ENCODE measurements at regions not wholly inside any gene's neighbourhood (a gene's known extent, or its start where the extent isn't known, plus 50 kb on each side); places are given as distances from the start of the nearest gene placed in this dataset.

DNA sequence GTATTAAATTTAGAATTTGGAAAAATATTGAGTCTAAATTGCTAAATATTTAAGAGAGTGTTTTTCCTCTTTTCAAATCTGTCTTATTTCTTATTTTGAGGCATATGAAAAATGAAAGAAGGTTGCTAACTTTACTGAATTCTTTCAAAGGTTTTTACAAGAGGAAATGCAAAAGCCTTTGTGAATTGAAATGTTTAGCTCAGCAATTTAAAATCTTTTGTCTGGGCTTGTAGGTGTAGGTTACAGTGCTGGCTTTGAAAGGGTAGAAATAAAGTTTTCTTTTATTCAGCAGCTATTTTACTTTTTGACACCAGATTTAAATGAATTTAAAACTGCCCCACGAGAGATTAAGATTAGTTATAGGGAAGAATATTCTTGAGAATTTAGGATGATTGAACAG lies 192.0 kb downstream of the CDH7 start:
- Histone ChIP-seq H3K9ac (ENCODE audit: insufficient read depth in 1 of 2, low read length in 2 of 2) (no peak overlapping the region), H3K4me1 (ENCODE audit: control insufficient read depth in 5 of 5, insufficient read depth in 5 of 5, low read length in 5 of 5) (no peaks in the 10 kb centered on the region), H3K27ac (ENCODE audit: low read depth in 1 of 2, low read length in 1 of 2) (no peak overlapping the region), H3K9me3 (ENCODE audit: control insufficient read depth in 4 of 4, insufficient read depth in 3 of 4, low read length in 3 of 4) (no peaks in the 10 kb centered on the region), H3K27me3 (ENCODE audit: control insufficient read depth in 3 of 3, insufficient read depth in 3 of 3, low read length in 2 of 3) (no peaks in the 10 kb centered on the region), H3K36me3 (ENCODE audit: control insufficient read depth in 4 of 4, insufficient read depth in 4 of 4, low read length in 4 of 4) (no peaks in the 10 kb centered on the region), H3K4me3 (no peak overlapping the region)
- DNase-seq (no peak), ATAC-seq (ENCODE audit: insufficient read depth, low FRiP score) (no peak)
- 69 to 79% methylated on average over 1 of the region's 1 CpG for WGBS, 2 donors
- TF ChIP-seq, protein P1, sequence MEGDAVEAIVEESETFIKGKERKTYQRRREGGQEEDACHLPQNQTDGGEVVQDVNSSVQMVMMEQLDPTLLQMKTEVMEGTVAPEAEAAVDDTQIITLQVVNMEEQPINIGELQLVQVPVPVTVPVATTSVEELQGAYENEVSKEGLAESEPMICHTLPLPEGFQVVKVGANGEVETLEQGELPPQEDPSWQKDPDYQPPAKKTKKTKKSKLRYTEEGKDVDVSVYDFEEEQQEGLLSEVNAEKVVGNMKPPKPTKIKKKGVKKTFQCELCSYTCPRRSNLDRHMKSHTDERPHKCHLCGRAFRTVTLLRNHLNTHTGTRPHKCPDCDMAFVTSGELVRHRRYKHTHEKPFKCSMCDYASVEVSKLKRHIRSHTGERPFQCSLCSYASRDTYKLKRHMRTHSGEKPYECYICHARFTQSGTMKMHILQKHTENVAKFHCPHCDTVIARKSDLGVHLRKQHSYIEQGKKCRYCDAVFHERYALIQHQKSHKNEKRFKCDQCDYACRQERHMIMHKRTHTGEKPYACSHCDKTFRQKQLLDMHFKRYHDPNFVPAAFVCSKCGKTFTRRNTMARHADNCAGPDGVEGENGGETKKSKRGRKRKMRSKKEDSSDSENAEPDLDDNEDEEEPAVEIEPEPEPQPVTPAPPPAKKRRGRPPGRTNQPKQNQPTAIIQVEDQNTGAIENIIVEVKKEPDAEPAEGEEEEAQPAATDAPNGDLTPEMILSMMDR (IDR thresholded peaks at IDR 0.05; ENCODE audit: control extremely low read depth, extremely low read depth) = no peak

DNA sequence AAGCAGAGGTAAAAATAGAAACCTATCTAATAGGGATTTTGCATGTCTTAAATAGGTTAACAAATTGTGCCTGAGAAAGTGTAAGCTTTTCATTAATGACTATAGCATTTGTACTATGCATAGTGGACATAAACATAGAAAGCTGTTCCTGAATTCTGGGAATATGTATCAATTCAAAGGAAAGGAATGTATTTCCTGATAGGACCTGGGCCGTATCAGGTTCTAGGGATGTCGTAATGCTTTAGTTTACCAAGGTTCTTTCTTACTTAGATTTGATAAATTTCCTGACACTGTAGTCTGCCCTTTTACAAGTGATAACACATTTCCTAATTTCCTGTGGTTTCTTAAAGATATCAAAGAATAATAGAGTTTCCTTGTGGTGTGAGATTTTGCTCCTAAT lies 191.3 kb downstream of the CDH7 start:
- no peaks in the 10 kb centered on the region for H3K27me3 ChIP-seq (ENCODE audit: control insufficient read depth in 3 of 3, insufficient read depth in 3 of 3, low read length in 2 of 3)
- H3K9me3 ChIP-seq (ENCODE audit: control insufficient read depth in 4 of 4, insufficient read depth in 3 of 4, low read length in 3 of 4) = no peaks in the 10 kb centered on the region
- no peaks in the 10 kb centered on the region for H3K36me3 ChIP-seq (ENCODE audit: control insufficient read depth in 4 of 4, insufficient read depth in 4 of 4, low read length in 4 of 4)
- ATAC-seq (ENCODE audit: insufficient read depth, low FRiP score) (no peak), DNase-seq (no peak)
- H3K27ac ChIP-seq (ENCODE audit: low read depth in 1 of 2, low read length in 1 of 2) = no peak overlapping the region
- H3K4me1 ChIP-seq (ENCODE audit: control insufficient read depth in 5 of 5, insufficient read depth in 5 of 5, low read length in 5 of 5) = no peaks in the 10 kb centered on the region
- WGBS, 2 donors = 40 to 56% methylated on average over 2 of the region's 2 CpGs
- H3K4me3 ChIP-seq = no peak overlapping the region
- TF ChIP-seq, protein P1 (IDR thresholded peaks at IDR 0.05; ENCODE audit: control extremely low read depth, extremely low read depth) = no peak
- no peak overlapping the region for H3K9ac ChIP-seq (ENCODE audit: insufficient read depth in 1 of 2, low read length in 2 of 2)

DNA sequence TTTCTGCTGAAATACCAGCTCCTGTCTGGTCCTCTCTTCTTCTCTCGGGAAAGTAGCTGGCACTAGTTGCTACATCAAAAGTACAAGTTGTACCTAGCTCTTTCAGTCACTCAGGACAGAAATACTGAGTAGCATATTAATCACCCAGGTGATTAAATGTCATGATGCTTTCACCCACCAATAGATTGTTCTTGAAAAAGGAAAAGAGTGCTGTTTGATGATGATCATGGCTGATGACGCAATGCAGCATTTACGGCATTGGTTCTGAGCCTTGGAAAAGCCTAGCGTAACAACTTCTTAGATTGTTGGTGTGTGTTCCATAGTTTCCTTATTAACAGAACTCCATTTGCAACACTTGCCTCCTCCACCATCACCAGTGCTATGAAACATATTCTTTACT lies 190.7 kb downstream of the CDH7 start:
- H3K27me3 ChIP-seq (ENCODE audit: control insufficient read depth in 3 of 3, insufficient read depth in 3 of 3, low read length in 2 of 3) = no peaks in the 10 kb centered on the region
- DNase-seq (no peak), ATAC-seq (ENCODE audit: insufficient read depth, low FRiP score) (no peak)
- H3K9me3 ChIP-seq (ENCODE audit: control insufficient read depth in 4 of 4, insufficient read depth in 3 of 4, low read length in 3 of 4) = no peaks in the 10 kb centered on the region
- TF ChIP-seq, protein P1 (IDR thresholded peaks at IDR 0.05; ENCODE audit: control extremely low read depth, extremely low read depth) = no peak
- 92 to 93% methylated on average over 4 of the region's 4 CpGs for WGBS, 2 donors
- no peak overlapping the region for H3K4me3 ChIP-seq
- H3K27ac ChIP-seq (ENCODE audit: low read depth in 1 of 2, low read length in 1 of 2) = no peak overlapping the region
- no peaks in the 10 kb centered on the region for H3K36me3 ChIP-seq (ENCODE audit: control insufficient read depth in 4 of 4, insufficient read depth in 4 of 4, low read length in 4 of 4)
- no peak overlapping the region for H3K9ac ChIP-seq (ENCODE audit: insufficient read depth in 1 of 2, low read length in 2 of 2)
- no peaks in the 10 kb centered on the region for H3K4me1 ChIP-seq (ENCODE audit: control insufficient read depth in 5 of 5, insufficient read depth in 5 of 5, low read length in 5 of 5)

Measured in lung (tissue), 11 donors.